ENCODE measurements at regions not wholly inside any gene's neighbourhood (a gene's known extent, or its start where the extent isn't known, plus 50 kb on each side); places are given as distances from the start of the nearest gene placed in this dataset.

- TF ChIP-seq CTCF (conservative IDR thresholded peaks at IDR 0.05; ENCODE audit: low read depth, low read length): no peak
- no peak overlapping the region for H3K4me3 ChIP-seq (ENCODE audit: low read depth, low read length)
- no peak for DNase-seq (ENCODE audit: low read depth)
Observed at GRCh38 chrX:39990388-39990787, 107.4 kb downstream of the BCOR start.

- no peak for DNase-seq (ENCODE audit: low read depth)
- TF ChIP-seq CTCF (conservative IDR thresholded peaks at IDR 0.05; ENCODE audit: low read depth, low read length): no peak
- H3K4me3 ChIP-seq (ENCODE audit: low read depth, low read length): no peak overlapping the region
Observed at GRCh38 chrX:39992300-39992699, 105.5 kb downstream of the BCOR start.

- no peak for TF ChIP-seq CTCF (conservative IDR thresholded peaks at IDR 0.05; ENCODE audit: low read depth, low read length)
- H3K4me3 ChIP-seq (ENCODE audit: low read depth, low read length): no peak overlapping the region
- no peak for DNase-seq (ENCODE audit: low read depth)
Observed at GRCh38 chrX:39995457-39995856, 102.3 kb downstream of the BCOR start.

- H3K4me3 ChIP-seq (ENCODE audit: low read depth, low read length): no peak overlapping the region
- no peak for TF ChIP-seq CTCF (conservative IDR thresholded peaks at IDR 0.05; ENCODE audit: low read depth, low read length)
- DNase-seq (ENCODE audit: low read depth): no peak
Observed at GRCh38 chrX:39996536-39996935, 101.2 kb downstream of the BCOR start.

DNA sequence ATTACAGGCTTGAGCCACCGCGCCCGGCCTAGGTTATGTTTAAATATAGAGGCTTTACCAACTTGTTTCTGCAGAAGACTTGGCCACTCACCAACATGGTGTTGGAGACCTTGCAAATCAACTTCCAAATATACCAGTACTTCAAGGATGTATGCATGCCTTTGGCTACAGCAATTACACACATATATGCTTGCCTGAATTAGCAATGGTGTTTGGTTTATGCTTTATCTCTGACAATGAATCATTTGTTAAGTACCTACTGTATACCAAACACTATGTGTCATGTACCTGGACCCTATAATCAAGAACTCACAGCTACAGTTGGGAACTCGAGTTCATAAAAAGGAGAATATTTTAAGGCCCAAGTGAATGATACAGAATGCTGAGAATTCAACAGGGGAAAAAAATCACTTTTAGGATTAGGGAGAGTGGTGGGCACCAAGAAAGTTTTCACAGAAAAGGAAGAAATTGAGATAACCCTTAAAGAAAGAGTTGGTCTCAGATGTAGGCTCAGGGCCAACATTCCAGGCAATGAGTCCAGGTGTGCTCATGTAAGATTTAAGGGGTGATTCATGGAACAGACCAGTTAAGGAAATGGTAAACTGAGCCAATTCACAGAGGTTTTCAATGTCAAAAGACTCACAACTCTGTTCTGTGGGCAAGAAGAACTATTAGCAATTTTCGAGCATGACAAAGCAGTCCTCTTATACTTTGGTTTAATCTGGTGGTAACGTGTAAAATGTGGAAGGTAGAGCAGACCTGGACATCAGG, 98.9 kb downstream of the BCOR start:
- DNase-seq (ENCODE audit: low read depth): no peak
- no peak for TF ChIP-seq CTCF (conservative IDR thresholded peaks at IDR 0.05; ENCODE audit: low read depth, low read length)
- no peak overlapping the region for H3K4me3 ChIP-seq (ENCODE audit: low read depth, low read length)

Measured in choroid plexus epithelial cell (primary cell).